HG03442 (cell line): ENCODE measurements at regions not wholly inside any gene's neighbourhood (a gene's known extent, or its start where the extent isn't known, plus 50 kb on each side); places are given as distances from the start of the nearest gene placed in this dataset.

Source experiments
- ATAC-seq: cut with Tn5 transposase; IDR thresholded peaks from one replicate; pipeline ENCODE4 v1.9.1; 2021; ENCODE audit warnings: mild to moderate bottlenecking, moderate library complexity; ENCODE audit not compliant: unreplicated experiment

GRCh38 chr12:88251798-88252197, 109.7 kb downstream of the TMTC3 start:
- ATAC-seq = no peak

DNA sequence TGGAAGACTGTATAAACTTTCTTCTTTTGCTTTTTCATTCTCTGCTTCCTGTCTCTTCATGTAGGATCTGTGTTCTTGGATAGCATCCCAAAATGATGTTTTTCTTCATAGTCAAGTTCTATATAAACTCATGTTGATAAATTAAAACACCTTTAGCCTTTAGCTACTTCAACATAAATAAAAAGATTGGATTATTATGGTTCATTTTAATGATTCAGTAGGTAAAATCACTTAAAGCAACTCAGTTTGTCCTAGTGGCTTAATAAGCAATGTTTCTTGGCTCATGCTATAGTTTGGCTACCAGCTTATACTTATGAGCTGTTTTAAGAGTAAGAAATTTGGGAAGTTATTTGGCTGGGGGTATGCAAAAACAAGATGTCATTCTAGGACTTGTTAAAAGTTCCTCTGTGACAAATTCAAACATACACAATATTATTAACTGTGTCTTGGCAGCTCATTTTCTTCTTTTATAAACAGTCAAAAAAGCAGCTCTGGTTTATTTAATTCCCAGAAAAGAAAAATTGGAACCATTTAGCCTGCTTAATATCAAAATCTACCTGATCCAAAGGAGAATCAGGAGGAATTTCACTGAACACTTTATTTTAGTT, 111.4 kb downstream of the TMTC3 start:
- ATAC-seq = no peak

- no peak for ATAC-seq
Observed at GRCh38 chr12:88255224-88255623, 113.1 kb downstream of the TMTC3 start.

DNA sequence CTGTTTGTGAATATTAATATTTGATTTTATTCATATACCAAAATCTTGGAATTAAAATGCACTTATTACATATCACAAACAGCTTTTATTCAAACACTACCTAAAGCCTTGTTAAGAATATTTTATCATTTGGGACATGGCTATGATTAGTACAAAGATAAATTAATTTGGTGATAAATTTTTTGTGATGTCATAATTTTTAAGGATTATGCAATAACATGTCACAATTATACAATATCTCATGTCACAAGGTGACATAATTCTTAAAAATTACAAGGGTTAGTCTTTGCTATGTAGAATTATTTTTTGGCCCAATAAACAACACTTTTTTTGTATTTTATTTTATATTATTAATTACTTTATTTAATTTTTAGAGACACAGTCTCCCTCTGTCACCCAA, 113.7 kb downstream of the TMTC3 start:
- no peak for ATAC-seq

DNA sequence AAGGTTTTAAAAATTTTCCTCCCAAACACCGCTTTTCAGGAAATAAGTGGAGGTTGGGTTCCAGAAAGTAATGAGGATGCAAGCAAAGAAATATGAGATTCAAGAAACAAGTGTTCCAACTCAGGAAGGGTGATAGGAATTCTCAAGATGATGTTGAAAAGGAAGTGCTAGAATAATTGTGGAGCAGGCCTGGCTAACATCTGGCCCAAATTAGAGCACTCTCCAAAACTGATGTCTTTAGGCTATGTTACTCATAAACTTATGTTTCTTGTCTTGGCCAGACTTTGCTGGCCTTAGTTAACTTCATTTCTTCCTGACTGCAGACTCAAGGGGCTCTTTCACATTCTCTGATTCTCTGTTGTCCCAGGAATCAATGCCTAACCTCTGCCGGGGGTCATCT, 116.3 kb downstream of the TMTC3 start:
- no peak for ATAC-seq

DNA sequence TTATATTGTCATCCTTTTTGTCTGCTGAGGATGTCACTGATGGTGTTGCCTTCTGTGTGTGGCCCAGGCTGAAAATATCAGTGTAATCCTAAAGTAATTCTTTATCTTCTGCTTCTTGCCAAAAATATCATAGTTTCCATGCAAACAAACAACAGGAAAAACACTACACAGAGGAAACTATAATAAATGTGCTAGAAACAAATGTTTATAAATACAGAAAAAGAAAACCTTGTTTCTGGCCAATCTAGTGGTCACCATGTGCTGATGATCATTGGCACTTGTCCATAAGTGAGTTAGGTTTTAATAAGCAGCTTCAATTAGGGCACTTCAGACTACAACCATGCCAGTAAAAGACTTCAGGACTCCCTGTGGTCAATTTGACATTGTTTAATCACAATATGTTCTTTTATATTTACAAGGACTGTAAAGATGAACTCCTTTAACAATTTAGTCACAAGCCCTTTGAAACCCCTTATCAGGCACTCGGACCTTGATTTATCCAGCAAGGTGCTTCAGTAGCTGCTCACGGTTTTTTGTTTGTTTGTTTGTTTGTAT, 124.8 kb downstream of the TMTC3 start:
- ATAC-seq = no peak

GRCh38 chr12:88267630-88268029, 125.5 kb downstream of the TMTC3 start:
- no peak for ATAC-seq

- ATAC-seq = no peak
Observed at GRCh38 chr12:88272456-88272855, 130.3 kb downstream of the TMTC3 start.

DNA sequence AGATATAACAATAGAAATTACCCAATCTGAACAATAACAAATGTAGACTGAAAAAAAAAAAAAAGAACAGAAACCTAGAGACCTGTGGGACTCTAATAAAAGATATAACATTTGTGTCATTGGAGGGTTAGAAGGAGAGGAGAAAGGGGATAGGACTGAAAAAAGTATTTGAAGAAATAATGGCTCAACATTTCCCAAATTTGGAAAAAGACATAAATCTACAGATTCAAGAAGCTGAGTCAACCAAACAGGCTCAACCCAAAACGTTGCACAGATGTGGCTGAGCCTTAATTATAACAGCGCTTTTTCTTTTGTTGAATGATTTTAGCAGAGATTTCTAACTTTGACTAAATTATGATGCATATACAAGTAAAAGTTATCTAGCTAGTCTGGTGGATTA, 131.3 kb downstream of the TMTC3 start:
- no peak for ATAC-seq

GRCh38 chr12:88273875-88274274, 131.8 kb downstream of the TMTC3 start:
- ATAC-seq = no peak

DNA sequence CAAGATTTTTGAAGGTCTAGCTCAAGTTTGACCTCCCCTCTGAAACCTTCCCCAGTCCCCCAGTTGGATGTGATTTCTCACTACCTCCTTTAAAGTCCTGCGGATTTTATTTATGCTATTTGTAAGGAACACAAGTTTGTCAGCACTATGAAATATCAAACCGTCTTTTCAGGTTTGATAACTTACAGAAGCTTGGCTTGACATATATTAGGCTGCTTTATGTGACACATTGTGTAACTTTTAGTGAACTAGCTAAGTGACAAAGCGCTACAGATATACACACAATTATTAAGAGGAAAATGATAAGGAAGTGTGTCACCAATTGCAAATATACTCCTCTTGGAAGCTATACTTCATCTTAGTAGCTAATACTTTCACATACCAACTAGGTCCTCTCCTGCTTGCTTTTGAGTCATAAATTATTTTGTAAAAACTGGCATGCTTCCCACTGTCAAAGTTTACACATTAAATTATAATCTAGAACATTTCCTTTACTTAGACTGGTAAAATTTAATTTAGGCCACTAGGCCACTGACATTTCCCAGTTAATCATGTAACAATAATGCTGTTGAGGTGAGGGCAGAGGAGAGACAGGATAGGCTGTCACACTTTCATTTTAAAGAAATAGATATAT, 149.5 kb downstream of the TMTC3 start:
- no peak for ATAC-seq

GRCh38 chr12:88298014-88298682, 156.0 kb downstream of the TMTC3 start:
- no peak for ATAC-seq

DNA sequence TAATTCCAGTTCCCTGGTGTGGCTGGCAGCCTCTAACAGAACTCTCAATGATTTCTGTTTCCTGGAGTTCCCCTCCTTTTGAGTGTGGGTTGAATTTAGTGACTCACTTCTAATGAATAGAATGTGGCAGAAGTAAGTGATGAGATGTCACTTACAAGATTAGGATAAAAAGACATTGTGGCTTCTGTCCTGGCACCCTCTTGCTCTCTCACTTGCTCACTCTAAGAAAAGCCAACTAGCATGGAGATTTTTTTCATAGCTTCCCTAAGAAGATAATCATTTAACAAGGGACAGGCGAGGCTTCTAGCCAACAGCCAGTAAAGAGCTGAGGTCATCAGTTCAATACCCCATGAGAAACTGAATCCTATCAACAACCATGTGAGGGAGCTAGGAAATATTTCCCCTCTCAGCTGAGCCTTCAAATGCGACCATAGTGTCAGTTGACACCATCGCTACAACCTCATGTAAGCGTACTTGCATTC, 156.7 kb downstream of the TMTC3 start:
- no peak for ATAC-seq

GRCh38 chr12:88299567-88300101, 157.5 kb downstream of the TMTC3 start:
- peak; percentile 92 for ATAC-seq

DNA sequence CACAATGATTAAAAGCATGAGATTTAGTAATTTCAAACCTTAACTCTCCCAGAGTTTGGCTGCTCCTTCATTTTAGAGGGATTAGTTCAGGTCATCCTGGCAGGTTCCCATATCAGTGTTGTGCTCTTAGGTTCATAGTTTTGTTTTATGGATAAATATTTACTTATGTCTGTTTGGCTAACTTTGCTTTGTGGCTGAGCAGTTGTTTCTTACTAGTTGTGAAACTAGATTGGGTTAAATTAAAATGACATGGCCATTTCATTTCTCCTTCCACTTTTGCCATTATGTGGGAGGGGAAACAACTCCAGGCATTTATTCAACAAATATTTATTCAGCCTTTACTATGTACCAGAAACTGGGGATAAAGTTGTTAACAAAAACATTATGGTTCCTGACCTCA, 158.8 kb downstream of the TMTC3 start:
- ATAC-seq = no peak

- no peak for ATAC-seq
Observed at GRCh38 chr12:88303335-88303734, 161.2 kb downstream of the TMTC3 start.

DNA sequence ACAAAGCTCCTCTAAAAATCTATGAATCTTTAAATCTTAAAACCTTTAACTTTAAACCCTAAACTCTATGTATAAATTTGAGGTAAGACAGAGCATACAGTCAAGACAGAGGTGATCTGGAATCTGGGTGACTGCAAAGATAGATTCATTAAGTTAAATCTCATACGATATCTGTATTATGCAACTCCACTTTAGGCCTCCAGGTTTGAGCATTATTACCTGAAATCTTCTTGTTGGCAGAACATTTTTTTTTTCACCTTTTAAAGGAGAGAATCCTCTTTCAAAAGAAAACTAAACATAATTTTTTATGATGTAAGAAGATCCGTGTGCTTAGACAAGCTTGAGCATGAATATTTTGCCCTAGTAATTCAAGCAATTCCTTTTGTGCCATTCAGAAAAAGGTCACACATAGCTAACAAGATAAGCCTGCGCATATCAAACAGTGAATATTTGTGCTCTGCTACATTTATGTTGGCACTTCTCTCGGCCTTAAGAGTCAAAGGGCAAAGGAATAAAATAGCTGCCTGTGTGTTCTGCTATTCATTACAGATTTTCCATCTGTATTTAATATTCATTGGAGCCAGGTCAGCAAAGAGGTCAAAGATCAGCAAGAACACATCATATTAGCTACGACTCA, 163.3 kb downstream of the TMTC3 start:
- ATAC-seq = no peak

- no peak for ATAC-seq
Observed at GRCh38 chr12:88306471-88307069, 164.5 kb downstream of the TMTC3 start.

- no peak for ATAC-seq
Observed at GRCh38 chr12:88307961-88308360, 165.9 kb downstream of the TMTC3 start.

- no peak for ATAC-seq
Observed at GRCh38 chr12:88308825-88309224, 166.7 kb downstream of the TMTC3 start.

- no peak for ATAC-seq
Observed at GRCh38 chr12:88309546-88309945, 167.4 kb downstream of the TMTC3 start.
